WTC11 (cell line): ENCODE measurements at regions not wholly inside any gene's neighbourhood (a gene's known extent, or its start where the extent isn't known, plus 50 kb on each side); places are given as distances from the start of the nearest gene placed in this dataset.

Experiments
- ATF3 ChIP-seq: sonication (generic); formaldehyde crosslinking; conservative IDR thresholded peaks from 2 replicates; pipeline ENCODE4 v1.8.1; 2022; ENCODE audit warnings: mild to moderate bottlenecking, missing genetic modification reagents
- CREM ChIP-seq: sonication (generic); formaldehyde crosslinking; IDR thresholded peaks from 2 replicates; pipeline ENCODE4 v1.8.1; 2022; ENCODE audit warnings: mild to moderate bottlenecking, missing genetic modification reagents, moderate library complexity
- FOXJ3 ChIP-seq: sonication (generic); formaldehyde crosslinking; IDR thresholded peaks from 2 replicates; pipeline ENCODE4 v1.9.0; 2021; ENCODE audit warnings: missing genetic modification reagents, mild to moderate bottlenecking, borderline replicate concordance
- GRHL2 ChIP-seq: fragments of 250-450 bp; sonication (Bioruptor Pico); IDR thresholded peaks from 2 replicates; pipeline ENCODE4 v1.8.0; 2022; ENCODE audit warnings: mild to moderate bottlenecking, moderate library complexity; ENCODE audit not compliant: insufficient replicate concordance, severe bottlenecking
- MAX ChIP-seq: sonication (generic); formaldehyde crosslinking; IDR thresholded peaks from 2 replicates; pipeline ENCODE4 v1.8.0; 2022; ENCODE audit warnings: mild to moderate bottlenecking, missing genetic modification reagents
- MLX ChIP-seq: sonication (generic); formaldehyde crosslinking; IDR thresholded peaks from 2 replicates; pipeline ENCODE4 v1.8.1; 2023; ENCODE audit warnings: mild to moderate bottlenecking, missing genetic modification reagents, moderate library complexity
- NFATC4 ChIP-seq: fragments of 250-450 bp; sonication (Bioruptor Pico); IDR thresholded peaks from 2 replicates; pipeline ENCODE4 v1.9.0; 2021; ENCODE audit warnings: mild to moderate bottlenecking
- SMAD4 ChIP-seq: sonication (generic); formaldehyde crosslinking; IDR thresholded peaks from 2 replicates; pipeline ENCODE4 v1.8.0; 2022; ENCODE audit warnings: mild to moderate bottlenecking, missing genetic modification reagents
- ZNF138 ChIP-seq: sonication (generic); formaldehyde crosslinking; conservative IDR thresholded peaks from 2 replicates; pipeline ENCODE4 v1.8.1; 2022; ENCODE audit warnings: mild to moderate bottlenecking, moderate library complexity, missing genetic modification reagents
- ZNF317 ChIP-seq: sonication (generic); formaldehyde crosslinking; IDR thresholded peaks from 2 replicates; pipeline ENCODE4 v1.8.1; 2023; ENCODE audit warnings: low read depth, mild to moderate bottlenecking, moderate library complexity, missing genetic modification reagents, borderline replicate concordance
- TF ChIP-seq, protein P1 (sequence below): fragments of 200-600 bp; IDR thresholded peaks from 2 replicates; pipeline ENCODE4 v1.8.0; 2022; ENCODE audit warnings: antibody characterized with exemption
- TF ChIP-seq, protein P2 (sequence below): sonication (generic); formaldehyde crosslinking; IDR thresholded peaks from 2 replicates; pipeline ENCODE4 v1.8.1; 2022; ENCODE audit warnings: low read depth, mild to moderate bottlenecking, moderate library complexity, missing genetic modification reagents, borderline replicate concordance
- TF ChIP-seq, protein P3 (sequence below): sonication (generic); formaldehyde crosslinking; IDR thresholded peaks from 2 replicates; pipeline ENCODE4 v1.8.1; 2023; ENCODE audit warnings: mild to moderate bottlenecking, missing genetic modification reagents, moderate library complexity
- TF ChIP-seq, protein P4 (sequence below): sonication (generic); formaldehyde crosslinking; IDR thresholded peaks from 2 replicates; pipeline ENCODE4 v1.8.1; 2022; ENCODE audit warnings: mild to moderate bottlenecking, moderate library complexity, missing genetic modification reagents

- TF ChIP-seq, protein P1, sequence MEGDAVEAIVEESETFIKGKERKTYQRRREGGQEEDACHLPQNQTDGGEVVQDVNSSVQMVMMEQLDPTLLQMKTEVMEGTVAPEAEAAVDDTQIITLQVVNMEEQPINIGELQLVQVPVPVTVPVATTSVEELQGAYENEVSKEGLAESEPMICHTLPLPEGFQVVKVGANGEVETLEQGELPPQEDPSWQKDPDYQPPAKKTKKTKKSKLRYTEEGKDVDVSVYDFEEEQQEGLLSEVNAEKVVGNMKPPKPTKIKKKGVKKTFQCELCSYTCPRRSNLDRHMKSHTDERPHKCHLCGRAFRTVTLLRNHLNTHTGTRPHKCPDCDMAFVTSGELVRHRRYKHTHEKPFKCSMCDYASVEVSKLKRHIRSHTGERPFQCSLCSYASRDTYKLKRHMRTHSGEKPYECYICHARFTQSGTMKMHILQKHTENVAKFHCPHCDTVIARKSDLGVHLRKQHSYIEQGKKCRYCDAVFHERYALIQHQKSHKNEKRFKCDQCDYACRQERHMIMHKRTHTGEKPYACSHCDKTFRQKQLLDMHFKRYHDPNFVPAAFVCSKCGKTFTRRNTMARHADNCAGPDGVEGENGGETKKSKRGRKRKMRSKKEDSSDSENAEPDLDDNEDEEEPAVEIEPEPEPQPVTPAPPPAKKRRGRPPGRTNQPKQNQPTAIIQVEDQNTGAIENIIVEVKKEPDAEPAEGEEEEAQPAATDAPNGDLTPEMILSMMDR = no peak
- TF ChIP-seq NFATC4 = no peak
- no peak for TF ChIP-seq SMAD4 (CRISPR knock-in tag)
- TF ChIP-seq ZNF138 (CRISPR knock-in tag) = no peak
- TF ChIP-seq, protein P2, sequence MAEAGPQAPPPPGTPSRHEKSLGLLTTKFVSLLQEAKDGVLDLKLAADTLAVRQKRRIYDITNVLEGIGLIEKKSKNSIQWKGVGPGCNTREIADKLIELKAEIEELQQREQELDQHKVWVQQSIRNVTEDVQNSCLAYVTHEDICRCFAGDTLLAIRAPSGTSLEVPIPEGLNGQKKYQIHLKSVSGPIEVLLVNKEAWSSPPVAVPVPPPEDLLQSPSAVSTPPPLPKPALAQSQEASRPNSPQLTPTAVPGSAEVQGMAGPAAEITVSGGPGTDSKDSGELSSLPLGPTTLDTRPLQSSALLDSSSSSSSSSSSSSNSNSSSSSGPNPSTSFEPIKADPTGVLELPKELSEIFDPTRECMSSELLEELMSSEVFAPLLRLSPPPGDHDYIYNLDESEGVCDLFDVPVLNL = no peak
- TF ChIP-seq ATF3 = no peak
- TF ChIP-seq ZNF317 (CRISPR knock-in tag) = no peak
- no peak for TF ChIP-seq MAX (CRISPR knock-in tag)
- TF ChIP-seq FOXJ3 (CRISPR knock-in tag) = no peak
- TF ChIP-seq, protein P3, sequence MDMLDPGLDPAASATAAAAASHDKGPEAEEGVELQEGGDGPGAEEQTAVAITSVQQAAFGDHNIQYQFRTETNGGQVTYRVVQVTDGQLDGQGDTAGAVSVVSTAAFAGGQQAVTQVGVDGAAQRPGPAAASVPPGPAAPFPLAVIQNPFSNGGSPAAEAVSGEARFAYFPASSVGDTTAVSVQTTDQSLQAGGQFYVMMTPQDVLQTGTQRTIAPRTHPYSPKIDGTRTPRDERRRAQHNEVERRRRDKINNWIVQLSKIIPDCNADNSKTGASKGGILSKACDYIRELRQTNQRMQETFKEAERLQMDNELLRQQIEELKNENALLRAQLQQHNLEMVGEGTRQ = no peak
- no peak for TF ChIP-seq GRHL2 (CRISPR knock-in tag)
- TF ChIP-seq, protein P4, sequence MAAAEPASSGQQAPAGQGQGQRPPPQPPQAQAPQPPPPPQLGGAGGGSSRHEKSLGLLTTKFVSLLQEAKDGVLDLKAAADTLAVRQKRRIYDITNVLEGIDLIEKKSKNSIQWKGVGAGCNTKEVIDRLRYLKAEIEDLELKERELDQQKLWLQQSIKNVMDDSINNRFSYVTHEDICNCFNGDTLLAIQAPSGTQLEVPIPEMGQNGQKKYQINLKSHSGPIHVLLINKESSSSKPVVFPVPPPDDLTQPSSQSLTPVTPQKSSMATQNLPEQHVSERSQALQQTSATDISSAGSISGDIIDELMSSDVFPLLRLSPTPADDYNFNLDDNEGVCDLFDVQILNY (CRISPR knock-in tag) = no peak
- no peak for TF ChIP-seq MLX
- TF ChIP-seq CREM = no peak
Observed at GRCh38 chr18:10015288-10015701, 101.5 kb downstream of the VAPA start.
